NOMO-1 (cell line): ENCODE measurements at regions not wholly inside any gene's neighbourhood (a gene's known extent, or its start where the extent isn't known, plus 50 kb on each side); places are given as distances from the start of the nearest gene placed in this dataset.

ENCODE experiments used
- DNase-seq, 2 experiments: peaks; one replicate each; lab custom pipeline; 2025; ENCODE audit not compliant: unreplicated experiment in 2 of 2; lab: John Stamatoyannopoulos, UW

- peak in 1 of 2 experiments; percentile 19 for DNase-seq
Measured at GRCh38 chr7:130925136-130925794, 191.3 kb upstream of the KLF14 start.

GRCh38 chr7:130926001-130926691 lies 192.1 kb upstream of the KLF14 start:
- DNase-seq = peak in 1 of 2 experiments; percentile 76

GRCh38 chr7:130927062-130927461 lies 193.1 kb upstream of the KLF14 start:
- no peak for DNase-seq

- no peak for DNase-seq
Measured at GRCh38 chr7:130927564-130927963, 193.6 kb upstream of the KLF14 start.

GRCh38 chr7:130929896-130930659 lies 196.1 kb upstream of the KLF14 start:
- DNase-seq = peak in 1 of 2 experiments; percentile 10

GRCh38 chr7:130930681-130931080 lies 196.7 kb upstream of the KLF14 start:
- DNase-seq = no peak

GRCh38 chr7:130931423-130931822 lies 197.4 kb upstream of the KLF14 start:
- DNase-seq = no peak

GRCh38 chr7:130932088-130932487 lies 198.1 kb upstream of the KLF14 start:
- no peak for DNase-seq

GRCh38 chr7:130932667-130933432 lies 198.8 kb upstream of the KLF14 start:
- DNase-seq = no peak

- no peak for DNase-seq
Measured at GRCh38 chr7:130933919-130934318, 199.9 kb upstream of the KLF14 start.

GRCh38 chr7:130935564-130936157 lies 201.7 kb upstream of the KLF14 start:
- DNase-seq = no peak

GRCh38 chr7:130936202-130936931 lies 202.4 kb upstream of the KLF14 start:
- DNase-seq = no peak

GRCh38 chr7:130937016-130937415 lies 203.0 kb upstream of the KLF14 start:
- DNase-seq = no peak

- no peak for DNase-seq
Measured at GRCh38 chr7:130937830-130938229, 203.8 kb upstream of the KLF14 start.

- no peak for DNase-seq
Measured at GRCh38 chr7:130938661-130939060, 204.7 kb upstream of the KLF14 start.

- no peak for DNase-seq
Measured at GRCh38 chr7:130939321-130940095, 205.5 kb upstream of the KLF14 start.

GRCh38 chr7:130940326-130940725 lies 206.3 kb upstream of the KLF14 start:
- DNase-seq = no peak

- DNase-seq = no peak
Measured at GRCh38 chr7:130940907-130941306, 206.9 kb upstream of the KLF14 start.
